Thyroid gland (tissue), 4 donors: ENCODE measurements at regions not wholly inside any gene's neighbourhood (a gene's known extent, or its start where the extent isn't known, plus 50 kb on each side); places are given as distances from the start of the nearest gene placed in this dataset.

Experiments used
- DNase-seq, 2 donors: peaks; one replicate each; pipeline ENCODE4 v3.0.0-alpha.2; 2019
- H3K27ac ChIP-seq, 3 donors: fragments of 200-600 bp; sonication (generic); 1 replicate in 2 of 3; 2 replicates in 1 of 3; pipeline ENCODE4 v1.5.1; 2016 to 2019; ENCODE audit warnings: mild to moderate bottlenecking in 1 of 3, moderate library complexity in 1 of 3
- H3K27me3 ChIP-seq: fragments of 200-600 bp; sonication (generic); one replicate; pipeline ENCODE4 v1.5.1; 2019
- H3K36me3 ChIP-seq, 2 donors: fragments of 200-600 bp; sonication (generic); one replicate each; pipeline ENCODE4 v1.5.1; 2016 to 2019
- H3K4me1 ChIP-seq, 2 donors: fragments of 200-600 bp; sonication (generic); one replicate each; pipeline ENCODE4 v1.5.1; 2017 to 2019
- H3K4me3 ChIP-seq, 3 donors: fragments of 200-600 bp; sonication (generic); replicated peaks in 1 of 3; 1 replicate in 2 of 3; 2 replicates in 1 of 3; pipeline ENCODE4 v1.5.1; 2016; ENCODE audit warnings: mild to moderate bottlenecking in 1 of 3
- H3K9me3 ChIP-seq: fragments of 200-600 bp; sonication (generic); one replicate; pipeline ENCODE4 v1.5.1; 2017
- POLR2A ChIP-seq, 2 donors: fragments of 450-650 bp; IDR thresholded peaks; one replicate each; pipeline ENCODE4 v1.6.1; 2017; ENCODE audit warnings: antibody characterized with exemption in 2 of 2, mild to moderate bottlenecking in 2 of 2, moderate library complexity in 1 of 2
- WGBS, 2 donors: methylation state at CpG; one replicate each; pipeline ENCODE4 v1.1.5; 2017; 5-methylcytosine and 5-hydroxymethylcytosine counted together
- intact Hi-C: fragments of 100-400 bp; cut with DNase I; formaldehyde crosslinking; loops from one replicate; pipeline ENCODE4 v1.15.1; 2023
- TF ChIP-seq, protein P1 (sequence below), 6 experiments: fragments of 200-600 bp in 3 of 6; fragments of 450-650 bp in 3 of 6; sonication (generic) in 3 of 6; IDR thresholded peaks; one replicate each; pipeline ENCODE4 v1.5.1; 2016 to 2019; ENCODE audit warnings: antibody characterized with exemption in 6 of 6, mild to moderate bottlenecking in 2 of 6, inconsistent platforms in 1 of 6, moderate library complexity in 1 of 6

DNA sequence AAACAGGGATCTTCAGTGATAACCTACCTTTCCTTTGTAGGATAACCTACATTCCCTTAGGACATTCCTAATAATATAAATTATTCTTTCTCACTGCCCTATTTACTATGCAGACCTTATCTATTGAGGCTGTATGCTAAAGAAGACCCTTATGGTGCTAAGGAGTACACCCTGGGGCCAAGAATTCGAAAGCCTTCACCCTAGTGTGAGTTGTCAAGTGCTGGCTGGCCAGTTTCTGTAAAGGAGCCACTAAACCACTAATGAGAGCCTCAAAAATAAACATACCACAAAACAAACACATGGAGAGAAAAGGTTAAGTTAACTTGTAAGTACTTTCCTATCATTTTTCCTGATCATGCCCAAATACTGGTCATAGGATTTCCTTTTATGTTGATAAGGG lies 315.0 kb upstream of the CAMK1G start:
- intact Hi-C loops = no loop called here
- Histone ChIP-seq H3K9me3 (no peaks in the 10 kb centered on the region), H3K27me3 (no peaks in the 10 kb centered on the region), H3K27ac (no peak overlapping the region), H3K4me3 (no peak overlapping the region), H3K36me3 (no peaks in the 10 kb centered on the region), H3K4me1 (no peaks in the 10 kb centered on the region)
- WGBS, 2 donors = 24 to 30% methylated on average over 1 of the region's 1 CpG
- DNase-seq = no peak
- TF ChIP-seq, protein P1, sequence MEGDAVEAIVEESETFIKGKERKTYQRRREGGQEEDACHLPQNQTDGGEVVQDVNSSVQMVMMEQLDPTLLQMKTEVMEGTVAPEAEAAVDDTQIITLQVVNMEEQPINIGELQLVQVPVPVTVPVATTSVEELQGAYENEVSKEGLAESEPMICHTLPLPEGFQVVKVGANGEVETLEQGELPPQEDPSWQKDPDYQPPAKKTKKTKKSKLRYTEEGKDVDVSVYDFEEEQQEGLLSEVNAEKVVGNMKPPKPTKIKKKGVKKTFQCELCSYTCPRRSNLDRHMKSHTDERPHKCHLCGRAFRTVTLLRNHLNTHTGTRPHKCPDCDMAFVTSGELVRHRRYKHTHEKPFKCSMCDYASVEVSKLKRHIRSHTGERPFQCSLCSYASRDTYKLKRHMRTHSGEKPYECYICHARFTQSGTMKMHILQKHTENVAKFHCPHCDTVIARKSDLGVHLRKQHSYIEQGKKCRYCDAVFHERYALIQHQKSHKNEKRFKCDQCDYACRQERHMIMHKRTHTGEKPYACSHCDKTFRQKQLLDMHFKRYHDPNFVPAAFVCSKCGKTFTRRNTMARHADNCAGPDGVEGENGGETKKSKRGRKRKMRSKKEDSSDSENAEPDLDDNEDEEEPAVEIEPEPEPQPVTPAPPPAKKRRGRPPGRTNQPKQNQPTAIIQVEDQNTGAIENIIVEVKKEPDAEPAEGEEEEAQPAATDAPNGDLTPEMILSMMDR (IDR thresholded peaks at IDR 0.05) = no peak
- no peak for TF ChIP-seq POLR2A (IDR thresholded peaks at IDR 0.05)

DNA sequence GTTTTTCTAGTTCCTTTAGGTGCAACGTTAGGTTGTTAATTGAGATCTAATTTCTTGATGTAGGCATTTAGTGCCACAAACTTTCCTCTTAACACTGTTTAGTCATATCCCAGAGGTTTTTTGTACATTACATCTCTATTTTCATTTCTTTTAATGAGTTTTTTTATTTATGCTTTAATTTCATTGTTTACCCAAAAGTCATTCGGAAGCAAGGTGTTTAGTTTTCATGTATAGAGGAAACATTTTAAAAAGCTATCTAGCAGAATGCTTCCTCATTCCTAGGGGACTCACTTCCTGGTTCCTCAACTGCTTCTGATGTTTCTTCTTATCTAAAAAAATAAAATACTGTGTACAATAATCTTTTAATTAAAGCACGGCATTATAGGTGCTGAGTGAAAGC lies 307.2 kb upstream of the CAMK1G start:
- Histone ChIP-seq H3K9me3 (no peaks in the 10 kb centered on the region), H3K27me3 (no peaks in the 10 kb centered on the region), H3K27ac (no peak overlapping the region), H3K4me3 (no peak overlapping the region), H3K4me1 (no peaks in the 10 kb centered on the region), H3K36me3 (no peaks in the 10 kb centered on the region)
- no peak for DNase-seq
- intact Hi-C loops = no loop called here
- WGBS, 2 donors = 86 to 91% methylated on average over 3 of the region's 3 CpGs
- TF ChIP-seq POLR2A (IDR thresholded peaks at IDR 0.05) = no peak
- TF ChIP-seq, protein P1 (IDR thresholded peaks at IDR 0.05) = no peak

DNA sequence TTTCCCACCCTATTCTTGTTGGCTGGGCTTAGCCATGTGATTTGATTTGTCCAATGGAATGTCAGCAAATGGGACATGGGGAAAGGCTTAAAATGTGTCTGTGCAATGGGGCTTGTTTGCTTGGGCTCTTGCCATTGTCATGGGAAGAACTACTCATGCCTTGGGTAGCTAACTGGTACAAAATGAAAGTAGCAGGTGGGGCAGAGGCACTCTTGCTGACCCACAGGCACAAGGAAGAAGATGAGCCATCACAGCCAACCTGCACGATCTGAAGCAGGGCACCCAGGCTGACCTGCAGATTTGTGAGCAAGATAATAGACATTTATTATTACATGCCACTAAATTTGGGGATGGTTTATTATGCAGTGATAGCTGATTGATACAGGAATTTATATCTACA lies 305.9 kb upstream of the CAMK1G start:
- intact Hi-C loops = no loop called here
- no peaks in the 10 kb centered on the region for H3K4me1 ChIP-seq
- DNase-seq = no peak

DNA sequence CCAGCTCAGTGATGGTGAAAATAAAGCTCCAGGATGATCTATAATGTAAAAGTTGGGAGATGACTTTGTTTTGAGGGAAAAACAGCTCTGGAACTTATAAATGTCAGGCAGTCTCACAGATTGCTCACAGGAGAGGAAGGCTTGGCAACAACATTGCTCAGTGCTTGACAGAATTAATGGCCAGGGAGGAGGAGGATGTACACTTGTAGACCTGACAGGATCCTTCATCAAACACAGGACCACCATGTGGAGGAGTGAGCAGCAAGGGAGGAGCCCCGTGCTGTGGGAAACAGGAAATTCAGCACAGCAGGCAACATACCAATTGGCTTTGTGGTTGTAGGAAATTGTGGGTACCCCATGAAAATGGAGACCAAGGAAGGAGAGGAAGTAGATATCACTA lies 291.8 kb upstream of the CAMK1G start:
- WGBS, 2 donors = 48 to 63% methylated on average over 1 of the region's 1 CpG
- H3K27ac ChIP-seq = no peak overlapping the region
- DNase-seq = no peak

More for the DNA sequence above, 305.9 kb upstream of the CAMK1G start:
- WGBS, 2 donors = 95 to 100% methylated on average over 1 of the region's 1 CpG
- TF ChIP-seq POLR2A (IDR thresholded peaks at IDR 0.05) = no peak
- TF ChIP-seq, protein P1 (IDR thresholded peaks at IDR 0.05) = no peak
- no peak overlapping the region for H3K27ac ChIP-seq
- H3K4me3 ChIP-seq = no peak overlapping the region
- no peaks in the 10 kb centered on the region for H3K9me3 ChIP-seq
- no peaks in the 10 kb centered on the region for H3K36me3 ChIP-seq
- no peaks in the 10 kb centered on the region for H3K27me3 ChIP-seq

DNA sequence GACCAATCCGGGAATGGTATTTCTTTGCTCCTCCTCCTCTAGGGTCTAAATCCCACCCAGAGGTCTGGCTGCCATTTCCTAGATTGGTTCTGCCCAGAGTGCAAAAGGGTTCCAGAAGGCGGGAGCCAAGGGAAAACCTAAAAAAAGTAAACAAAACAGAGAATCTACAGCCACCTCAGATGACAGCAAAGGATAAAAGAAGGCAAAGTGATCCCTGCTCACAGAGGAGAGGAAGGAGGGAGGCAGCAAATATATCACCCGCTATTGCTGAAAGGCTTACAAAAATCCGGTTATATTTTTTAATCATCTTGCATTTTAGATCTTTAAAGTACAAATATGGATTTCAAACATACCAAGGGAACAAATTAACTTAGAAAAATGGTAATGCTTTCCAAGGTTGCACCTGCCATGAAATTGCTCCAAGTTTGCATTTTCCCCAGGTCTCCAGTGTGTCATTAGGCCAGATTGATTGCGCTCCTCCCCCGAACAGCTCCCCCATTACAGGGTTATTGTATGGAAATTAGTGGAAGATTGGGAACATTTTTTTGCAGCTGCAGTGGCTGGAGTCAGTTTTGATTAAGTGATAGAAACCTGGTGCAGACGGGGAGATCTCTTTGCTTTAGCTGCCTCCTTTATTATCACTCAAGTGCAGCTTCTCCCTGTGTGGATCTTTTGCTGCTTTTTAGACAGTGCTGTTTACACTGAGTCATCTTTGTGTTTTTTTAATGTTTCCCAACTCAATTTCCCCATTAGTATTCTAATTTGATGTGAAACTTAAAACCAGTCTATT lies 280.5 kb upstream of the CAMK1G start:
- TF ChIP-seq, protein P1 (IDR thresholded peaks at IDR 0.05) = no peak
- no peak for TF ChIP-seq POLR2A (IDR thresholded peaks at IDR 0.05)
- intact Hi-C loops = no loop called here
- Histone ChIP-seq H3K9me3 (no peaks in the 10 kb centered on the region), H3K27me3 (no peaks in the 10 kb centered on the region), H3K27ac (peak overlapping the region in 1 of 3 donors; percentile 7), H3K36me3 (no peaks in the 10 kb centered on the region), H3K4me3 (no peak overlapping the region), H3K4me1 (peaks cover 24 to 25% of the 10 kb centered on the region in 2 donors)
- WGBS, 2 donors = 79% methylated on average over 7 of the region's 7 CpGs
- DNase-seq = no peak

More for the DNA sequence above, 291.8 kb upstream of the CAMK1G start:
- no peaks in the 10 kb centered on the region for H3K9me3 ChIP-seq
- no peaks in the 10 kb centered on the region for H3K4me1 ChIP-seq
- H3K27me3 ChIP-seq = no peaks in the 10 kb centered on the region
- H3K36me3 ChIP-seq = no peaks in the 10 kb centered on the region
- TF ChIP-seq POLR2A (IDR thresholded peaks at IDR 0.05) = no peak
- TF ChIP-seq, protein P1 (IDR thresholded peaks at IDR 0.05) = no peak
- H3K4me3 ChIP-seq = no peak overlapping the region
- intact Hi-C loops = no loop called here
